Neuronal stem cell (in vitro differentiated cells): ENCODE measurements at regions not wholly inside any gene's neighbourhood (a gene's known extent, or its start where the extent isn't known, plus 50 kb on each side); places are given as distances from the start of the nearest gene placed in this dataset.
"Not testable (repeated sequence)": the region's sequence is repeated elsewhere in the genome, so short reads cannot be mapped to it uniquely, and the experiment has no call there.

ENCODE experiments used
- DNase-seq: peaks from one replicate; pipeline ENCODE4 v3.0.0-alpha.2; 2013; ENCODE audit warnings: low spot score
- H2AFZ ChIP-seq: one replicate; pipeline ENCODE4 v1.6.1; 2013; ENCODE audit warnings: mild to moderate bottlenecking, low read length, inconsistent platforms
- H2AK5ac ChIP-seq: 2 replicates; pipeline ENCODE4 v1.6.1; 2013; ENCODE audit warnings: low read depth, mild to moderate bottlenecking, inconsistent platforms, low read length, moderate library complexity, mixed read lengths
- H2BK120ac ChIP-seq: 2 replicates; pipeline ENCODE4 v1.6.1; 2013; ENCODE audit warnings: low read depth, mild to moderate bottlenecking, inconsistent platforms, low read length, moderate library complexity, mixed read lengths
- H2BK12ac ChIP-seq: one replicate; pipeline ENCODE4 v1.6.1; 2013; ENCODE audit warnings: low read length, inconsistent platforms
- H2BK15ac ChIP-seq: 2 replicates; pipeline ENCODE4 v1.6.1; 2013; ENCODE audit warnings: mild to moderate bottlenecking, low read length, inconsistent platforms, mixed read lengths
- H2BK5ac ChIP-seq: one replicate; pipeline ENCODE4 v1.6.1; 2013; ENCODE audit warnings: inconsistent platforms, mild to moderate bottlenecking, low read length, moderate library complexity
- H3K14ac ChIP-seq: one replicate; pipeline ENCODE4 v1.6.1; 2013; ENCODE audit warnings: low read length, inconsistent platforms
- H3K18ac ChIP-seq: 2 replicates; pipeline ENCODE4 v1.6.1; 2013; ENCODE audit warnings: low read length, inconsistent platforms
- H3K23ac ChIP-seq: 2 replicates; pipeline ENCODE4 v1.6.1; 2013; ENCODE audit warnings: low read depth, mild to moderate bottlenecking, mixed read lengths, low read length, inconsistent platforms; ENCODE audit not compliant: poor library complexity
- H3K27ac ChIP-seq: replicated peaks from 3 replicates; pipeline ENCODE4 v1.5.1; 2013; ENCODE audit warnings: low read length, inconsistent platforms
- H3K27me3 ChIP-seq, 3 experiments: 2 replicates each; pipeline ENCODE4 v1.6.1; 2013; ENCODE audit warnings: low read length in 3 of 3, mild to moderate bottlenecking in 2 of 3, inconsistent platforms in 1 of 3, low read depth in 1 of 3, mixed read lengths in 1 of 3, moderate library complexity in 1 of 3; ENCODE audit not compliant: control insufficient read depth in 3 of 3, insufficient read depth in 3 of 3
- H3K36me3 ChIP-seq, 2 donors: replicated peaks in 1 of 2; 2 replicates each; pipeline ENCODE4 v1.6.1; 2013; ENCODE audit warnings: low read length in 2 of 2; ENCODE audit not compliant: control insufficient read depth in 2 of 2, insufficient read depth in 2 of 2
- H3K4ac ChIP-seq: 2 replicates; pipeline ENCODE4 v1.6.1; 2013; ENCODE audit warnings: inconsistent platforms, mild to moderate bottlenecking, low read length, moderate library complexity
- H3K4me1 ChIP-seq, 2 donors: 1 replicate in 1 of 2; 2 replicates in 1 of 2; pipeline ENCODE4 v1.6.1; 2013; ENCODE audit warnings: low read length in 2 of 2, low read depth in 1 of 2; ENCODE audit not compliant: control insufficient read depth in 2 of 2, insufficient read depth in 1 of 2
- H3K4me2 ChIP-seq: one replicate; pipeline ENCODE4 v1.6.1; 2013; ENCODE audit warnings: mild to moderate bottlenecking, low read length, inconsistent platforms; ENCODE audit not compliant: insufficient read depth, poor library complexity, severe bottlenecking
- H3K4me3 ChIP-seq, 2 donors: 2 replicates each; pipeline ENCODE4 v1.5.1; 2013; ENCODE audit warnings: low read length in 2 of 2, mild to moderate bottlenecking in 2 of 2, inconsistent platforms in 1 of 2, moderate library complexity in 1 of 2
- H3K79me1 ChIP-seq: one replicate; pipeline ENCODE4 v1.6.1; 2013; ENCODE audit warnings: low read depth, mild to moderate bottlenecking, inconsistent platforms, low read length, moderate library complexity
- H3K9ac ChIP-seq: one replicate; pipeline ENCODE4 v1.6.1; 2013; ENCODE audit warnings: mild to moderate bottlenecking, low read depth, low read length, inconsistent platforms; ENCODE audit not compliant: poor library complexity
- H3K9me3 ChIP-seq, 2 donors: replicated peaks in 1 of 2; 2 replicates each; pipeline versions ENCODE3 to v1.6.1; 2013; ENCODE audit warnings: low read length in 2 of 2, mild to moderate bottlenecking in 2 of 2, inconsistent platforms in 1 of 2, low read depth in 1 of 2, mixed read lengths in 1 of 2, moderate library complexity in 1 of 2; ENCODE audit not compliant: control insufficient read depth in 2 of 2, insufficient read depth in 1 of 2
- H4K8ac ChIP-seq: one replicate; pipeline ENCODE4 v1.6.1; 2013; ENCODE audit warnings: low read depth, mild to moderate bottlenecking, inconsistent platforms, low read length, moderate library complexity
- H4K91ac ChIP-seq: one replicate; pipeline ENCODE4 v1.6.1; 2013; ENCODE audit warnings: low read length, low read depth, mild to moderate bottlenecking, inconsistent platforms; ENCODE audit not compliant: poor library complexity
- WGBS, 2 donors: extraction: QIAGEN DNeasy Blood & Tissue Kit; methylation state at CpG; one replicate each; pipeline ENCODE4 v1.1.7; 2013; ENCODE audit warnings: missing lambda C conversion rate in 2 of 2, mixed read lengths in 1 of 2; ENCODE audit not compliant: insufficient read length in 2 of 2, insufficient replicate concordance in 1 of 2; ENCODE audit errors: extremely low coverage in 2 of 2; 5-methylcytosine and 5-hydroxymethylcytosine counted together

- H2BK5ac ChIP-seq = no peak overlapping the region
- no peak overlapping the region for H4K8ac ChIP-seq
- H3K9me3 ChIP-seq = no peaks in the 10 kb centered on the region
- H2AK5ac ChIP-seq = no peak overlapping the region
- peaks cover 0 to 3% of the 10 kb centered on the region in 2 donors for H3K4me1 ChIP-seq
- no peak overlapping the region for H2BK120ac ChIP-seq
- no CpG with 5 or more reads among the region's 8 CpGs for WGBS, 2 donors
- H2BK15ac ChIP-seq = no peak overlapping the region
- no peak overlapping the region for H3K18ac ChIP-seq
- H4K91ac ChIP-seq = no peak overlapping the region
- no peak overlapping the region for H3K4ac ChIP-seq
- no peak overlapping the region for H3K14ac ChIP-seq
- no peaks in the 10 kb centered on the region for H3K36me3 ChIP-seq
- no peak overlapping the region for H2AFZ ChIP-seq
- H3K27me3 ChIP-seq = no peaks in the 10 kb centered on the region
- H3K27ac ChIP-seq = no peak overlapping the region
- no peak overlapping the region for H3K23ac ChIP-seq
- no peak overlapping the region for H2BK12ac ChIP-seq
- H3K9ac ChIP-seq = no peak overlapping the region
- no peak overlapping the region for H3K4me3 ChIP-seq
- no peak for DNase-seq
- H3K4me2 ChIP-seq = no peak overlapping the region
- no peaks in the 10 kb centered on the region for H3K79me1 ChIP-seq
These were observed 238.3 kb downstream of the GALC start for GRCh38 chr14:87754520-87755223.

- Histone ChIP-seq H2AK5ac (no peak overlapping the region), H2BK5ac (no peak overlapping the region), H3K79me1 (no peaks in the 10 kb centered on the region), H3K9ac (no peak overlapping the region), H3K23ac (no peak overlapping the region), H3K4ac (no peak overlapping the region), H4K91ac (no peak overlapping the region), H3K4me3 (no peak overlapping the region), H3K27ac (no peak overlapping the region), H2BK120ac (no peak overlapping the region), H3K4me1 (no peaks in the 10 kb centered on the region), H3K27me3 (no peaks in the 10 kb centered on the region), H2BK15ac (no peak overlapping the region), H3K14ac (no peak overlapping the region), H4K8ac (no peak overlapping the region), H3K36me3 (no peaks in the 10 kb centered on the region), H2BK12ac (no peak overlapping the region), H2AFZ (no peak overlapping the region), H3K9me3 (no peaks in the 10 kb centered on the region), H3K18ac (no peak overlapping the region), H3K4me2 (no peak overlapping the region)
- DNase-seq = no peak
These were observed 244.4 kb downstream of the GALC start for GRCh38 chr14:87748558-87748957.

GRCh38 chr14:87745507-87746118 lies 247.4 kb downstream of the GALC start:
- Histone ChIP-seq H4K91ac (no peak overlapping the region), H3K9ac (no peak overlapping the region), H2AFZ (no peak overlapping the region), H3K4me3 (no peak overlapping the region), H3K4me1 (no peaks in the 10 kb centered on the region), H4K8ac (no peak overlapping the region), H2BK5ac (no peak overlapping the region), H2BK12ac (no peak overlapping the region), H2AK5ac (no peak overlapping the region), H3K27me3 (no peaks in the 10 kb centered on the region), H3K23ac (no peak overlapping the region), H3K36me3 (no peaks in the 10 kb centered on the region), H3K4ac (no peak overlapping the region), H3K18ac (no peak overlapping the region), H3K14ac (no peak overlapping the region), H3K27ac (no peak overlapping the region), H3K4me2 (no peak overlapping the region), H2BK120ac (no peak overlapping the region), H2BK15ac (no peak overlapping the region), H3K79me1 (no peaks in the 10 kb centered on the region), H3K9me3 (no peaks in the 10 kb centered on the region)
- DNase-seq = peak; percentile 21
- no CpG with 5 or more reads among the region's 3 CpGs for WGBS, 2 donors

- not testable (repeated sequence) for H3K27me3 ChIP-seq, H2BK5ac ChIP-seq, H3K36me3 ChIP-seq, H2BK12ac ChIP-seq, H3K79me1 ChIP-seq, H3K4me1 ChIP-seq, H3K4me2 ChIP-seq, DNase-seq, H2BK120ac ChIP-seq, H3K27ac ChIP-seq, H4K91ac ChIP-seq, H2AFZ ChIP-seq, H3K4me3 ChIP-seq, H3K4ac ChIP-seq, H3K9me3 ChIP-seq, H3K23ac ChIP-seq, H4K8ac ChIP-seq, H3K9ac ChIP-seq, H2AK5ac ChIP-seq, H3K18ac ChIP-seq, H2BK15ac ChIP-seq, H3K14ac ChIP-seq
- WGBS, 2 donors = no CpG with 5 or more reads among the region's 49 CpGs
These were observed 258.2 kb downstream of the GALC start for GRCh38 chr14:87734577-87735360.
